ENCODE measurements at regions not wholly inside any gene's neighbourhood (a gene's known extent, or its start where the extent isn't known, plus 50 kb on each side); places are given as distances from the start of the nearest gene placed in this dataset.
"Not testable (repeated sequence)": the region's sequence is repeated elsewhere in the genome, so short reads cannot be mapped to it uniquely, and the experiment has no call there.

GRCh38 chr16:16754992-16755667 is 376.2 kb downstream of the NPIPA7 start:
- H3K18ac ChIP-seq (ENCODE audit: extremely low read depth, low read length); H2BK20ac ChIP-seq (ENCODE audit: low read length); H4K8ac ChIP-seq (ENCODE audit: extremely low read depth, insufficient read depth, low read length); H3K14ac ChIP-seq (ENCODE audit: insufficient read length); H3K23ac ChIP-seq (ENCODE audit: insufficient read length); FAIRE-seq; H3K56ac ChIP-seq (replicated peaks; ENCODE audit: insufficient read length, low read depth, low read length); H3K36me3 ChIP-seq (ENCODE audit: control insufficient read depth in 2 of 4, insufficient read depth in 4 of 4, low read length in 3 of 4); H3K27me3 ChIP-seq (replicated peaks in 1 of 4; ENCODE audit: control insufficient read depth in 3 of 4, extremely low read depth in 1 of 4, insufficient read depth in 3 of 4, low read length in 3 of 4); H4K5ac ChIP-seq (ENCODE audit: insufficient read length, low read depth, low read length); H3K23me2 ChIP-seq (ENCODE audit: low read depth, low read length); POLR2A ChIA-PET (ENCODE audit: partially characterized antibody); DNase-seq (ENCODE audit: low read depth in 1 of 2, low spot score in 2 of 2); H3K4me1 ChIP-seq (replicated peaks in 1 of 4; ENCODE audit: control insufficient read depth in 3 of 4, insufficient read depth in 4 of 4, low read length in 3 of 4); H4K20me1 ChIP-seq (replicated peaks in 1 of 2; ENCODE audit: control insufficient read depth in 1 of 2, insufficient read depth in 2 of 2, low read length in 2 of 2); H2BK5ac ChIP-seq (ENCODE audit: low read depth, low read length); H3K4me3 ChIP-seq (ENCODE audit: extremely low read depth in 1 of 4, insufficient read depth in 2 of 4, low read depth in 3 of 4, low read length in 4 of 4); H2AFZ ChIP-seq (ENCODE audit: low read length); H3K27ac ChIP-seq (ENCODE audit: low read depth, low read length); H3K4ac ChIP-seq (replicated peaks; ENCODE audit: insufficient read length, low read depth, low read length); H3K9ac ChIP-seq (replicated peaks in 1 of 4; ENCODE audit: extremely low read depth in 1 of 4, low read depth in 3 of 4, low read length in 3 of 4); CTCF ChIA-PET (ENCODE audit: partially characterized antibody); H2BK12ac ChIP-seq (ENCODE audit: low read depth, low read length); H2AK5ac ChIP-seq (ENCODE audit: low read depth, low read length); H3K4me2 ChIP-seq (ENCODE audit: insufficient read depth in 1 of 2, low read depth in 2 of 2, low read length in 2 of 2); H3K9me3 ChIP-seq (ENCODE audit: insufficient read depth in 2 of 2, low read depth in 1 of 2, low read length in 1 of 2); H3K79me2 ChIP-seq (ENCODE audit: control insufficient read depth in 1 of 2, insufficient read depth in 2 of 2, low read length in 2 of 2); H2BK120ac ChIP-seq (replicated peaks; ENCODE audit: low read depth, low read length); H2BK15ac ChIP-seq (ENCODE audit: low read length); H3K79me1 ChIP-seq (ENCODE audit: low read depth, low read length); H4K91ac ChIP-seq (replicated peaks; ENCODE audit: insufficient read length, low read length): not testable (repeated sequence)
- WGBS, 2 experiments (ENCODE audit: extremely low coverage in 1 of 2, insufficient coverage in 1 of 2, insufficient read length in 1 of 2, insufficient replicate concordance in 2 of 2, low coverage in 1 of 2, low lambda C conversion rate in 2 of 2, missing lambda C conversion rate in 1 of 2), result 100% methylated on average over 1 of the region's 5 CpGs; no CpG with 5 or more reads in 1 of the 2 experiments

Measured in H1 (cell line).